Naive thymus-derived CD8-positive, alpha-beta T cell (primary cell): ENCODE measurements at regions not wholly inside any gene's neighbourhood (a gene's known extent, or its start where the extent isn't known, plus 50 kb on each side); places are given as distances from the start of the nearest gene placed in this dataset.

Experiments
- ATAC-seq, 2 donors: fragments of 150-1000 bp; cut with Tn5 transposase in 1 of 2; sonication (Bioruptor Pico), chemical (Tn5 transposase) in 1 of 2; 1 replicate in 1 of 2; 2 replicates in 1 of 2; pipeline ENCODE4 v1.10.0; 2021; ENCODE audit warnings: mild to moderate bottlenecking in 2 of 2, moderate library complexity in 2 of 2
- POLR2A ChIA-PET: fragments of 350-600 bp; sonication (Branson Sonifier 250); formaldehyde crosslinking; loops from one replicate; lab custom pipeline; 2021; ENCODE audit warnings: antibody characterized with exemption; lab: Charles Lee
- DNase-seq, 10 donors: peaks; one replicate each; pipeline versions ENCODE4 v3.0.0 to v3.0.0-alpha.2; 2020 to 2022
- H3K27ac Mint-ChIP-seq, 10 donors: one replicate each; pipeline ENCODE4 v1.8.0; 2020 to 2022; ENCODE audit warnings: mild to moderate bottlenecking in 10 of 10, mixed read lengths in 10 of 10, moderate library complexity in 4 of 10, inconsistent platforms in 1 of 10
- H3K27me3 Mint-ChIP-seq, 5 donors: one replicate each; pipeline ENCODE4 v1.8.0; 2021 to 2022; ENCODE audit warnings: mixed read lengths in 5 of 5
- H3K36me3 Mint-ChIP-seq, 3 donors: one replicate each; pipeline ENCODE4 v1.8.0; 2020 to 2022; ENCODE audit warnings: mixed read lengths in 3 of 3, mild to moderate bottlenecking in 2 of 3, inconsistent platforms in 1 of 3
- H3K4me1 Mint-ChIP-seq, 4 donors: one replicate each; pipeline ENCODE4 v1.8.0; 2021 to 2022; ENCODE audit warnings: mixed read lengths in 4 of 4
- H3K4me3 Mint-ChIP-seq, 10 donors: one replicate each; pipeline ENCODE4 v1.8.0; 2020 to 2022; ENCODE audit warnings: mild to moderate bottlenecking in 10 of 10, mixed read lengths in 10 of 10, moderate library complexity in 6 of 10, inconsistent platforms in 1 of 10
- H3K9me3 Mint-ChIP-seq, 9 donors: one replicate each; pipeline ENCODE4 v1.8.0; 2020 to 2022; ENCODE audit warnings: mixed read lengths in 9 of 9, mild to moderate bottlenecking in 3 of 9, inconsistent platforms in 1 of 9, moderate library complexity in 1 of 9

GRCh38 chr2:30068067-30068466 is 78.7 kb upstream of the YPEL5 start:
- H3K27me3 Mint-ChIP-seq = peaks cover 11 to 35% (median 31%) of the 10 kb centered on the region in 5 donors
- no peak overlapping the region for H3K27ac Mint-ChIP-seq
- H3K36me3 Mint-ChIP-seq = peaks cover 0 to 32% (median 12%) of the 10 kb centered on the region in 3 donors

GRCh38 chr2:30072250-30072842 is 74.5 kb upstream of the YPEL5 start:
- peaks cover 18 to 66% (median 33%) of the 10 kb centered on the region in 5 donors for H3K27me3 Mint-ChIP-seq
- H3K36me3 Mint-ChIP-seq = no peaks in the 10 kb centered on the region
- DNase-seq = peak; percentile 14 to 64 (median 38)
- no peaks in the 10 kb centered on the region for H3K9me3 Mint-ChIP-seq
- peaks cover 0 to 3% (median 0%) of the 10 kb centered on the region in 4 donors for H3K4me1 Mint-ChIP-seq
- H3K27ac Mint-ChIP-seq = peak overlapping the region in 2 of 10 donors; percentile 14 to 23
- H3K4me3 Mint-ChIP-seq = no peak overlapping the region
- POLR2A ChIA-PET = no interaction called here
- peak; percentile 80 to 86 for ATAC-seq

More at GRCh38 chr2:30068067-30068466, 78.7 kb upstream of the YPEL5 start:
- POLR2A ChIA-PET = no interaction called here
- DNase-seq (no peak), ATAC-seq (no peak)
- H3K9me3 Mint-ChIP-seq = peaks cover 12 to 38% (median 28%) of the 10 kb centered on the region in 9 donors
- H3K4me1 Mint-ChIP-seq = peaks cover 0 to 3% (median 0%) of the 10 kb centered on the region in 4 donors
- no peak overlapping the region for H3K4me3 Mint-ChIP-seq

- H3K27me3 Mint-ChIP-seq = peaks cover 18 to 66% (median 36%) of the 10 kb centered on the region in 5 donors
- H3K36me3 Mint-ChIP-seq = no peaks in the 10 kb centered on the region
- no peak for ATAC-seq
- peaks cover 0 to 3% (median 0%) of the 10 kb centered on the region in 4 donors for H3K4me1 Mint-ChIP-seq
- H3K9me3 Mint-ChIP-seq = no peaks in the 10 kb centered on the region
- H3K27ac Mint-ChIP-seq = no peak overlapping the region
- POLR2A ChIA-PET = no interaction called here
- no peak overlapping the region for H3K4me3 Mint-ChIP-seq
- no peak for DNase-seq
These were observed 73.3 kb upstream of the YPEL5 start for GRCh38 chr2:30073523-30073922.

DNA sequence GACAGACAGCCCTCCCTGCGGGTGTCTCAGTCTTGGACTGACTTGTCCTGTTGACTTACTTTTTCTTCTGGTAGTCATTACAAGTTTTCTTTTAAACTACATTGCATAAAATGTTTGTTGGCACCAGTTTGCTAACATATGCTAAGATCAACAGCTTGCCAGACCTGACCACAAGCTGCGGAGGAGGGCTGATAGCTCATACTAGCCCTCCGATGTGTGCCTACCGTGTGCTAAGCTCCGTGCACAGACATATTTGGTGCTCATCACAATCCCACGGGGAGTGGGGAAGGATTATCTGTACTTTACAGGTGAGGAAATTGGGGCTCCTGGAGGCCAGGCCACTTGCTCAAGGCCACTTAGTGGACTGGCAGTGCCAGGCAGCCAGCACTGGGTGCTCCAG is 72.8 kb upstream of the YPEL5 start:
- Mint-ChIP-seq H3K4me3 (no peak overlapping the region), H3K9me3 (no peaks in the 10 kb centered on the region), H3K27me3 (peaks cover 18 to 65% (median 36%) of the 10 kb centered on the region in 5 donors), H3K4me1 (peaks cover 0 to 3% (median 0%) of the 10 kb centered on the region in 4 donors), H3K27ac (no peak overlapping the region), H3K36me3 (no peaks in the 10 kb centered on the region)
- ATAC-seq = no peak
- DNase-seq = no peak
- POLR2A ChIA-PET = no interaction called here

GRCh38 chr2:30078521-30078920 is 68.3 kb upstream of the YPEL5 start:
- H3K4me1 Mint-ChIP-seq = no peaks in the 10 kb centered on the region
- no peak overlapping the region for H3K4me3 Mint-ChIP-seq
- no peaks in the 10 kb centered on the region for H3K9me3 Mint-ChIP-seq
- POLR2A ChIA-PET = no interaction called here
- peaks cover 13 to 47% (median 22%) of the 10 kb centered on the region in 5 donors for H3K27me3 Mint-ChIP-seq
- H3K36me3 Mint-ChIP-seq = no peaks in the 10 kb centered on the region
- ATAC-seq (no peak), DNase-seq (no peak)
- H3K27ac Mint-ChIP-seq = no peak overlapping the region

DNA sequence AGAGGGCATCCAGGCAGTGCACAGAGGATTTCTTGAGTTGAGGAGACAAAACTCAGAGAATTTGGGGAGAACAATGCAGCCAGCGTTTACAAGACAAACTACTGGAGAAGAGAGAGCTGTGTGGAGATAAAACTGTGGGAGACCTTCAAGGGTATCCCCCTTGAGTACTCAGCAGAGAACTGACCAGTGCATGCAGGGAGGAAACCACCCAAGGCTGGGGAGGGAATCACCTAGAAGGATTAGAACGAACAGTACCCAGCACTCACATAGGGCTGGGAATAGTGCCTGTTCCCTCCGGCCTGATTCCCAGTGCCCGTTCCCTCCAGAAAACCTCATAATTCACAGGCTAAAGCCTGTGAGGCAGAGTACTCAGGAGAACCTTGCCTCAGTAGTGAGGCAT is 61.9 kb upstream of the YPEL5 start:
- peaks cover 14 to 42% (median 31%) of the 10 kb centered on the region in 5 donors for H3K27me3 Mint-ChIP-seq
- ATAC-seq (no peak), DNase-seq (no peak)
- H3K4me3 Mint-ChIP-seq = no peak overlapping the region
- H3K4me1 Mint-ChIP-seq = no peaks in the 10 kb centered on the region
- no peaks in the 10 kb centered on the region for H3K9me3 Mint-ChIP-seq
- no peaks in the 10 kb centered on the region for H3K36me3 Mint-ChIP-seq
- POLR2A ChIA-PET = interaction anchor here (0.5 to 0.6 kb wide), 2 partner anchors 16 to 557 kb away, joined by 3 read pairs; no protein-coding TSS in a partner anchor
- no peak overlapping the region for H3K27ac Mint-ChIP-seq

- Mint-ChIP-seq H3K4me3 (no peak overlapping the region), H3K27ac (no peak overlapping the region), H3K9me3 (no peaks in the 10 kb centered on the region), H3K36me3 (no peaks in the 10 kb centered on the region), H3K4me1 (peaks cover 0 to 5% (median 4%) of the 10 kb centered on the region in 4 donors), H3K27me3 (peaks cover 21 to 49% (median 40%) of the 10 kb centered on the region in 5 donors)
- POLR2A ChIA-PET = no interaction called here
- no peak for DNase-seq
- ATAC-seq = no peak
These were observed 57.6 kb upstream of the YPEL5 start for GRCh38 chr2:30089171-30089570.

DNA sequence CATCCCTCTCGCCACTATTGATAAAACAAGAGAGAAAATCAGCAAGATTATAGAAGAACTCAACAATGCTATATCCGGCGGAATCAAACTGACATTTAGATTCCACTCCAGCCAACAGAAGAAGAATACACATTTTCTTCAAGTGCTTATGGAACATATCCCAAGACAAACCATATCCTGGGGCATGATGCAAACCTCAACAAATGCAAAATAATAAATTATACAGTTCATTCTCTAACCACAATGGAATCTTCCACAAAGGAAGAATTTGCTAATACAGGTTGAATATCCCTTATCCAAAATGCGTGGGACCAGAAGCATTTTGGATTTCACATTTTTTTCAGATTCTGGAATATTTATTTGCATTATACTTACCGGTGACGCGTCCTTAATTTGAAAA is 51.4 kb upstream of the YPEL5 start:
- Mint-ChIP-seq H3K36me3 (no peaks in the 10 kb centered on the region), H3K4me1 (peaks cover 0 to 5% (median 4%) of the 10 kb centered on the region in 4 donors), H3K27ac (no peak overlapping the region), H3K9me3 (no peaks in the 10 kb centered on the region), H3K27me3 (peaks cover 14 to 34% (median 26%) of the 10 kb centered on the region in 5 donors), H3K4me3 (no peak overlapping the region)
- ATAC-seq (no peak), DNase-seq (no peak)
- POLR2A ChIA-PET = no interaction called here

DNA sequence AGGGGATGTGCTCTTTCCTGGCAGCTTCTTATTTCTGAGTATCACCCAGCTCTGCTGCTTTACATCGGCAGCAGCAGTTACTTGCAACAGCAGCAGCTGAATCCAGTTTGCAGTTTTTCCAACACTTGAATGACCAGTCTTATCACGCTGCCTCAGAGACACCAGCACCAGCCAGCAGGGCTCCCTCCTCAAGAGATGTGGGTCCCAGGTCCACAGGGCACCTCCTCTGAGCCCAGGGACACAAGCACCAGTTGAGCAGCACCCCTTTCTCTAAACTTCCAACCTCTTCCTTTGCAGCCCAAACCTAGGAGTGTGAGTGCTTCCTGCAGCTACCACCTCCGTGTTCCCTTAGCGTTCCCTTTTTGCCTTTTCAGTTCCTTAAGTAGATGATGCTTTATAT is 50.4 kb upstream of the YPEL5 start:
- DNase-seq = no peak
- no peaks in the 10 kb centered on the region for H3K36me3 Mint-ChIP-seq
- H3K27ac Mint-ChIP-seq = no peak overlapping the region
- no peaks in the 10 kb centered on the region for H3K4me1 Mint-ChIP-seq
- no peaks in the 10 kb centered on the region for H3K9me3 Mint-ChIP-seq
- POLR2A ChIA-PET = no interaction called here
- no peak for ATAC-seq
- H3K4me3 Mint-ChIP-seq = no peak overlapping the region
- H3K27me3 Mint-ChIP-seq = peaks cover 9 to 35% (median 18%) of the 10 kb centered on the region in 5 donors
